ENCODE measurements at regions not wholly inside any gene's neighbourhood (a gene's known extent, or its start where the extent isn't known, plus 50 kb on each side); places are given as distances from the start of the nearest gene placed in this dataset.

DNA sequence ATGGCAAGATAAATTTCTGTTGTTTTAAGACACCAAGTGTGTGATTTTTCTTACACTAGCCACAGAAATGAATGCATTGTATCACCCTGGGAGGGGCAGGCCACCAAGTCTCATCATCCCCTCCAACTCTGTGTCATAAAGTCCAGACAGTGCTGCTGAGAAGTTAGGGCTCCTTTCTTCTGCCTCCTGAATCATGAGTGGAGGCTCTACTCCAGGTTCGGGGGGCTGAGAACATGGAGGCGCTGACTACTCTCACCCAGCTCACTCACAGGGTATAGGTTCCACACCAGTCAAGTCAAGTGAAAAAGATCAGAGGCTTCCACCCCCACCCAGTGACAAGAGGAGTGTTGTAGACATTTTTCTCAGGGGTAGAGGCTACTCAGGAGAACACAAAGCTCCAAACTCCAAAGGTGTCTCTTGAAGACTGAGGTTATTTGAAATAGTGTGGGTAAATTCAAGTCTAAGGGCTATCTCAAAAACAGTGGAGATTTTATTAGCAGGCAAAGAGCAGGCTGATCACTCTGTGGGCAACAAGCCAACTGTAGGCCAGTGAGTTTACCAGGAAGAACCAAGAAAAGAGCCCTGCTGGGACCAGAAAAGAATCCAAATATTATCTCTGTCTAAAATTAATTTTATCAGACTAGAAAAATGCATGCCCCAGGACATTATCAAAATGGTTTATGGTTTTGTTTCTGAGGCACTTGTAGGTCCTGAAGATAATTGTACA lies 118.6 kb upstream of the RET start (continued):
- TF ChIP-seq, protein P1, sequence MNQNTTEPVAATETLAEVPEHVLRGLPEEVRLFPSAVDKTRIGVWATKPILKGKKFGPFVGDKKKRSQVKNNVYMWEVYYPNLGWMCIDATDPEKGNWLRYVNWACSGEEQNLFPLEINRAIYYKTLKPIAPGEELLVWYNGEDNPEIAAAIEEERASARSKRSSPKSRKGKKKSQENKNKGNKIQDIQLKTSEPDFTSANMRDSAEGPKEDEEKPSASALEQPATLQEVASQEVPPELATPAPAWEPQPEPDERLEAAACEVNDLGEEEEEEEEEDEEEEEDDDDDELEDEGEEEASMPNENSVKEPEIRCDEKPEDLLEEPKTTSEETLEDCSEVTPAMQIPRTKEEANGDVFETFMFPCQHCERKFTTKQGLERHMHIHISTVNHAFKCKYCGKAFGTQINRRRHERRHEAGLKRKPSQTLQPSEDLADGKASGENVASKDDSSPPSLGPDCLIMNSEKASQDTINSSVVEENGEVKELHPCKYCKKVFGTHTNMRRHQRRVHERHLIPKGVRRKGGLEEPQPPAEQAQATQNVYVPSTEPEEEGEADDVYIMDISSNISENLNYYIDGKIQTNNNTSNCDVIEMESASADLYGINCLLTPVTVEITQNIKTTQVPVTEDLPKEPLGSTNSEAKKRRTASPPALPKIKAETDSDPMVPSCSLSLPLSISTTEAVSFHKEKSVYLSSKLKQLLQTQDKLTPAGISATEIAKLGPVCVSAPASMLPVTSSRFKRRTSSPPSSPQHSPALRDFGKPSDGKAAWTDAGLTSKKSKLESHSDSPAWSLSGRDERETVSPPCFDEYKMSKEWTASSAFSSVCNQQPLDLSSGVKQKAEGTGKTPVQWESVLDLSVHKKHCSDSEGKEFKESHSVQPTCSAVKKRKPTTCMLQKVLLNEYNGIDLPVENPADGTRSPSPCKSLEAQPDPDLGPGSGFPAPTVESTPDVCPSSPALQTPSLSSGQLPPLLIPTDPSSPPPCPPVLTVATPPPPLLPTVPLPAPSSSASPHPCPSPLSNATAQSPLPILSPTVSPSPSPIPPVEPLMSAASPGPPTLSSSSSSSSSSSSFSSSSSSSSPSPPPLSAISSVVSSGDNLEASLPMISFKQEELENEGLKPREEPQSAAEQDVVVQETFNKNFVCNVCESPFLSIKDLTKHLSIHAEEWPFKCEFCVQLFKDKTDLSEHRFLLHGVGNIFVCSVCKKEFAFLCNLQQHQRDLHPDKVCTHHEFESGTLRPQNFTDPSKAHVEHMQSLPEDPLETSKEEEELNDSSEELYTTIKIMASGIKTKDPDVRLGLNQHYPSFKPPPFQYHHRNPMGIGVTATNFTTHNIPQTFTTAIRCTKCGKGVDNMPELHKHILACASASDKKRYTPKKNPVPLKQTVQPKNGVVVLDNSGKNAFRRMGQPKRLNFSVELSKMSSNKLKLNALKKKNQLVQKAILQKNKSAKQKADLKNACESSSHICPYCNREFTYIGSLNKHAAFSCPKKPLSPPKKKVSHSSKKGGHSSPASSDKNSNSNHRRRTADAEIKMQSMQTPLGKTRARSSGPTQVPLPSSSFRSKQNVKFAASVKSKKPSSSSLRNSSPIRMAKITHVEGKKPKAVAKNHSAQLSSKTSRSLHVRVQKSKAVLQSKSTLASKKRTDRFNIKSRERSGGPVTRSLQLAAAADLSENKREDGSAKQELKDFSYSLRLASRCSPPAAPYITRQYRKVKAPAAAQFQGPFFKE (tag by site-specific recombination; IDR thresholded peaks at IDR 0.05; ENCODE audit: borderline replicate concordance), result no peak

GRCh38 chr10:42959833-42960232 lies 117.0 kb upstream of the RET start:
- no peaks in the 10 kb centered on the region; the same call in 1 of the 2 replicates for H3K4me1 ChIP-seq (ENCODE audit: control insufficient read depth, insufficient read depth, low read length)
- H3K9me3 ChIP-seq (ENCODE audit: control insufficient read depth, insufficient read depth, low read depth, low read length), result no peaks in the 10 kb centered on the region
- CTCF ChIA-PET, result no interaction called here
- H3K27ac ChIP-seq (ENCODE audit: extremely low read depth, low read depth, low read length), result no peak overlapping the region
- no peak overlapping the region for H3K4me3 ChIP-seq (ENCODE audit: low read depth, low read length)
- no peak for TF ChIP-seq ZNF274 (IDR thresholded peaks at IDR 0.05; ENCODE audit: low read length)
- no peak for TF ChIP-seq ZNF274 (tag by site-specific recombination; IDR thresholded peaks at IDR 0.05; ENCODE audit: borderline replicate concordance)
- POLR2A ChIA-PET, result no interaction called here
- H3K36me3 ChIP-seq (ENCODE audit: control insufficient read depth in 2 of 2, insufficient read depth in 1 of 2, low read length in 2 of 2), result no peaks in the 10 kb centered on the region

GRCh38 chr10:42960491-42960990 lies 116.3 kb upstream of the RET start:
- ChIA-PET CTCF (no interaction called here), POLR2A (no interaction called here)
- Histone ChIP-seq H3K9me3 (ENCODE audit: control insufficient read depth, insufficient read depth, low read depth, low read length) (no peaks in the 10 kb centered on the region), H3K4me3 (ENCODE audit: low read depth, low read length) (no peak overlapping the region), H3K36me3 (ENCODE audit: control insufficient read depth in 2 of 2, insufficient read depth in 1 of 2, low read length in 2 of 2) (no peaks in the 10 kb centered on the region), H3K4me1 (ENCODE audit: control insufficient read depth, insufficient read depth, low read length) (no peaks in the 10 kb centered on the region; the same call in 1 of the 2 replicates), H3K27ac (ENCODE audit: extremely low read depth, low read depth, low read length) (no peak overlapping the region)
- TF ChIP-seq BCL11B (tag by site-specific recombination; IDR thresholded peaks at IDR 0.05; ENCODE audit: low read depth), result no peak
- TF ChIP-seq ZNF266 (tag by site-specific recombination; IDR thresholded peaks at IDR 0.05; ENCODE audit: low read depth), result no peak
- TF ChIP-seq CTCF (tag by site-specific recombination; IDR thresholded peaks at IDR 0.05), result no peak
- TF ChIP-seq ZNF501 (tag by site-specific recombination; IDR thresholded peaks at IDR 0.05), result no peak

DNA sequence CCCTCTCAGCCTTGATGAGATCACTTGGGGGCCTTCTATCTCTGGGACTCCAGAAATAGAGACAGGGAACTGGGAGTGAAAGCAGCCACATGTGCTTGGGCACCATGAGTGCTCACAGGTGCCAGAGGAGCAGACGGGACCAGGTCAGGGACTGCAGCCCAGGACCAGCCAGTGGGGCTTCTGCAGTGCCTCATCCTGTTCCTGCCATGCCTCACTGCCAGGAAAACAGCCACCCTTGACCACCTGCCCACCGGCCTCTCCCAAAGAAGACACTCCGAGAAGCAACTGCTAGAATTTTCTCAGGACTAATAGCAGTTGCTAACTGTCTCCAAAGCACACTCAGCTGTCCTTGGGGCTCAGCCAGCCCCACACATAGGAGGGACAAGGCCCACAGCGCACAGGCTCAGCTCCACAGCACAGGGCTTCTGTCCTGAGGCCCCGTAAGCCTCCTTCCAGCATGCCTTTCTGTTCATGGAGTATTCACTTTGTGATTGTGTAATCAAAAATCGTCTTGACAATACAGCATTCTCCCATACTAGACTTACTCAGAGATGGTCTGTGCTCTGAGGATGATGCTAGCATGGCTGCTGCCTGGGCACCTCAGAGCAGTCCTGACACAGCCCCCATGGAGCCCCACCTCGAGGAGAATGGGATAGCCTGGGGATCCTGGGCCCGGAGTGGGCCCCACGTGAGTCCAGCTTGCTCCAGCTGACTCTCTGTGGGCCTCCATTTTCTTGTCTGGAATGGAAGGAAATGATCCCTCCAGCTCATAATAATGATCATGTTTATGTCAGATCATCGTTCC lies 115.7 kb upstream of the RET start:
- POLR2A ChIA-PET, result no interaction called here

More for the DNA sequence above, 115.7 kb upstream of the RET start:
- TF ChIP-seq, protein P2, sequence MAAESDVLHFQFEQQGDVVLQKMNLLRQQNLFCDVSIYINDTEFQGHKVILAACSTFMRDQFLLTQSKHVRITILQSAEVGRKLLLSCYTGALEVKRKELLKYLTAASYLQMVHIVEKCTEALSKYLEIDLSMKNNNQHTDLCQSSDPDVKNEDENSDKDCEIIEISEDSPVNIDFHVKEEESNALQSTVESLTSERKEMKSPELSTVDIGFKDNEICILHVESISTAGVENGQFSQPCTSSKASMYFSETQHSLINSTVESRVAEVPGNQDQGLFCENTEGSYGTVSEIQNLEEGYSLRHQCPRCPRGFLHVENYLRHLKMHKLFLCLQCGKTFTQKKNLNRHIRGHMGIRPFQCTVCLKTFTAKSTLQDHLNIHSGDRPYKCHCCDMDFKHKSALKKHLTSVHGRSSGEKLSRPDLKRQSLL (tag by site-specific recombination; IDR thresholded peaks at IDR 0.05), result no peak
- TF ChIP-seq ZNF792 (tag by site-specific recombination; IDR thresholded peaks at IDR 0.05), result no peak
- no peak for TF ChIP-seq MZF1 (tag by site-specific recombination; IDR thresholded peaks at IDR 0.05; ENCODE audit: borderline replicate concordance)
- TF ChIP-seq SCRT2 (tag by site-specific recombination; IDR thresholded peaks at IDR 0.05), result no peak
- TF ChIP-seq ZNF10 (tag by site-specific recombination; IDR thresholded peaks at IDR 0.05), result no peak
- no peak for TF ChIP-seq ZNF155 (tag by site-specific recombination; IDR thresholded peaks at IDR 0.05)
- TF ChIP-seq BCL11A (tag by site-specific recombination; IDR thresholded peaks at IDR 0.05; ENCODE audit: low read depth), result no peak
- CTCF ChIA-PET, result no interaction called here
- no peaks in the 10 kb centered on the region; the same call in 1 of the 2 replicates for H3K4me1 ChIP-seq (ENCODE audit: control insufficient read depth, insufficient read depth, low read length)
- no peaks in the 10 kb centered on the region for H3K36me3 ChIP-seq (ENCODE audit: control insufficient read depth in 2 of 2, insufficient read depth in 1 of 2, low read length in 2 of 2)
- H3K27ac ChIP-seq (ENCODE audit: extremely low read depth, low read depth, low read length), result no peak overlapping the region
- no peak overlapping the region for H3K4me3 ChIP-seq (ENCODE audit: low read depth, low read length)
- H3K9me3 ChIP-seq (ENCODE audit: control insufficient read depth, insufficient read depth, low read depth, low read length), result no peaks in the 10 kb centered on the region

All from HEK293 (cell line).